Embryonic facial prominence (tissue), 1 donor: ENCODE measurements at regions not wholly inside any gene's neighbourhood (a gene's known extent, or its start where the extent isn't known, plus 50 kb on each side); places are given as distances from the start of the nearest gene placed in this dataset.

Source experiments
- DNase-seq: peaks from one replicate; pipeline ENCODE4 v3.0.0-alpha.2; 2016; ENCODE audit errors: extremely low spot score

- DNase-seq = no peak
These were observed 1239.7 kb downstream of the C4orf33 start for GRCh38 chr4:130335417-130336194.

GRCh38 chr4:130336585-130337217 lies 1240.7 kb downstream of the C4orf33 start:
- no peak for DNase-seq

GRCh38 chr4:130338851-130339250 lies 1242.9 kb downstream of the C4orf33 start:
- DNase-seq = no peak

GRCh38 chr4:130349745-130350144 lies 1253.8 kb downstream of the C4orf33 start:
- no peak for DNase-seq

GRCh38 chr4:130356873-130357272 lies 1260.9 kb downstream of the C4orf33 start:
- no peak for DNase-seq

GRCh38 chr4:130359542-130359941 lies 1263.6 kb downstream of the C4orf33 start:
- no peak for DNase-seq

GRCh38 chr4:130361616-130362015 lies 1265.7 kb downstream of the C4orf33 start:
- DNase-seq = no peak

GRCh38 chr4:130368668-130369067 lies 1272.7 kb downstream of the C4orf33 start:
- DNase-seq = no peak

GRCh38 chr4:130393231-130393630 lies 1297.3 kb downstream of the C4orf33 start:
- no peak for DNase-seq

GRCh38 chr4:130393642-130394041 lies 1297.7 kb downstream of the C4orf33 start:
- no peak for DNase-seq

- DNase-seq = no peak
These were observed 1299.9 kb downstream of the C4orf33 start for GRCh38 chr4:130395871-130396270.

- no peak for DNase-seq
These were observed 1307.3 kb downstream of the C4orf33 start for GRCh38 chr4:130403221-130403620.

- no peak for DNase-seq
These were observed 1320.3 kb downstream of the C4orf33 start for GRCh38 chr4:130416228-130416627.

- no peak for DNase-seq
These were observed 1323.4 kb downstream of the C4orf33 start for GRCh38 chr4:130419211-130419975.

GRCh38 chr4:130422261-130422660 lies 1326.3 kb downstream of the C4orf33 start:
- no peak for DNase-seq

GRCh38 chr4:130424211-130424610 lies 1328.3 kb downstream of the C4orf33 start:
- DNase-seq = no peak

GRCh38 chr4:130432289-130432688 lies 1336.3 kb downstream of the C4orf33 start:
- DNase-seq = no peak

- DNase-seq = no peak
These were observed 1353.8 kb downstream of the C4orf33 start for GRCh38 chr4:130449741-130450140.

GRCh38 chr4:130468340-130468739 lies 1372.4 kb downstream of the C4orf33 start:
- no peak for DNase-seq

GRCh38 chr4:130478406-130478805 lies 1382.5 kb downstream of the C4orf33 start:
- no peak for DNase-seq

- DNase-seq = no peak
These were observed 1383.1 kb downstream of the C4orf33 start for GRCh38 chr4:130479020-130479419.

- DNase-seq = no peak
These were observed 1383.7 kb downstream of the C4orf33 start for GRCh38 chr4:130479674-130480073.

GRCh38 chr4:130484826-130485225 lies 1388.9 kb downstream of the C4orf33 start:
- no peak for DNase-seq
